HEK293 (cell line): ENCODE measurements at regions not wholly inside any gene's neighbourhood (a gene's known extent, or its start where the extent isn't known, plus 50 kb on each side); places are given as distances from the start of the nearest gene placed in this dataset.

Experiments
- CTCF ChIA-PET: fragments of 350-600 bp; formaldehyde crosslinking; extraction: SDS; loops from one replicate; lab custom pipeline; 2021; ENCODE audit warnings: antibody characterized with exemption; lab: Yijun Ruan, JAX
- POLR2A ChIA-PET: fragments of 300-600 bp; formaldehyde crosslinking; extraction: SDS; loops from one replicate; lab custom pipeline; 2020; ENCODE audit warnings: antibody characterized with exemption, inconsistent platforms; lab: Yijun Ruan, JAX
- H3K27ac ChIP-seq: fragments of 200-500 bp; sonication (Bioruptor generic); 2 replicates; pipeline ENCODE4 v1.5.1; 2014; ENCODE audit warnings: low read depth, low read length, control low read depth, inconsistent platforms; ENCODE audit errors: extremely low read depth
- H3K36me3 ChIP-seq, 2 experiments: fragments of 200-500 bp in 1 of 2; sonication (Bioruptor generic) in 1 of 2; 1 replicate in 1 of 2; 2 replicates in 1 of 2; pipeline ENCODE4 v1.5.1; 2014 to 2017; ENCODE audit warnings: inconsistent platforms in 2 of 2, low read length in 2 of 2; ENCODE audit not compliant: control insufficient read depth in 2 of 2, insufficient read depth in 1 of 2
- H3K4me1 ChIP-seq: fragments of 200-500 bp; sonication (Bioruptor generic); 2 replicates; pipeline ENCODE4 v1.5.1; 2014; ENCODE audit warnings: mild to moderate bottlenecking, low read length, inconsistent platforms; ENCODE audit not compliant: control insufficient read depth, insufficient read depth
- H3K4me3 ChIP-seq: 2 replicates; pipeline ENCODE4 v1.5.1; 2011; ENCODE audit warnings: low read depth, mild to moderate bottlenecking, control low read depth, low read length, moderate library complexity
- H3K9me3 ChIP-seq: fragments of 200-500 bp; sonication (Bioruptor generic); 2 replicates; pipeline ENCODE4 v1.5.1; 2014; ENCODE audit warnings: low read depth, low read length, inconsistent platforms; ENCODE audit not compliant: control insufficient read depth, insufficient read depth
- GLIS2 ChIP-seq: fragments of 450-650 bp; formaldehyde crosslinking; IDR thresholded peaks from 2 replicates; pipeline ENCODE4 v1.5.1; 2016; ENCODE audit warnings: missing biosample characterization, missing genetic modification characterization
- KLF1 ChIP-seq: fragments of 450-650 bp; formaldehyde crosslinking; IDR thresholded peaks from 2 replicates; pipeline ENCODE4 v1.5.1; 2016; ENCODE audit warnings: missing biosample characterization, missing genetic modification characterization
- KLF7 ChIP-seq: fragments of 450-650 bp; formaldehyde crosslinking; IDR thresholded peaks from 2 replicates; pipeline ENCODE4 v1.5.1; 2016; ENCODE audit warnings: missing biosample characterization, missing genetic modification characterization, borderline replicate concordance
- PRDM2 ChIP-seq: fragments of 450-650 bp; formaldehyde crosslinking; IDR thresholded peaks from 2 replicates; pipeline ENCODE4 v1.5.1; 2016; ENCODE audit warnings: missing biosample characterization, missing genetic modification characterization, borderline replicate concordance
- ZBTB20 ChIP-seq: fragments of 450-650 bp; formaldehyde crosslinking; IDR thresholded peaks from 2 replicates; pipeline ENCODE4 v1.5.1; 2016; ENCODE audit warnings: missing biosample characterization, missing genetic modification characterization
- ZBTB48 ChIP-seq: fragments of 450-650 bp; formaldehyde crosslinking; IDR thresholded peaks from 2 replicates; pipeline ENCODE4 v1.5.1; 2016; ENCODE audit warnings: missing biosample characterization, missing genetic modification characterization
- ZNF121 ChIP-seq: fragments of 450-650 bp; formaldehyde crosslinking; IDR thresholded peaks from 2 replicates; pipeline ENCODE4 v1.5.1; 2016; ENCODE audit warnings: missing biosample characterization, missing genetic modification characterization
- ZNF138 ChIP-seq: fragments of 450-650 bp; formaldehyde crosslinking; IDR thresholded peaks from 2 replicates; pipeline ENCODE4 v1.5.1; 2016; ENCODE audit warnings: missing biosample characterization, missing genetic modification characterization, borderline replicate concordance
- ZNF211 ChIP-seq: fragments of 450-650 bp; formaldehyde crosslinking; IDR thresholded peaks from 2 replicates; pipeline ENCODE4 v1.5.1; 2016; ENCODE audit warnings: low read depth, missing biosample characterization, missing genetic modification characterization
- ZNF223 ChIP-seq: fragments of 450-650 bp; formaldehyde crosslinking; IDR thresholded peaks from 2 replicates; pipeline ENCODE4 v1.5.1; 2016; ENCODE audit warnings: missing biosample characterization, missing genetic modification characterization
- ZNF266 ChIP-seq: fragments of 450-650 bp; formaldehyde crosslinking; IDR thresholded peaks from 2 replicates; pipeline ENCODE4 v1.5.1; 2016; ENCODE audit warnings: missing biosample characterization, missing genetic modification characterization, low read depth
- ZNF324 ChIP-seq: fragments of 450-650 bp; formaldehyde crosslinking; IDR thresholded peaks from 2 replicates; pipeline ENCODE4 v1.5.1; 2016; ENCODE audit warnings: missing biosample characterization, missing genetic modification characterization
- ZNF518A ChIP-seq: fragments of 450-650 bp; formaldehyde crosslinking; conservative IDR thresholded peaks from 2 replicates; pipeline ENCODE4 v1.5.1; 2016; ENCODE audit warnings: low read depth, missing biosample characterization, missing genetic modification characterization
- ZNF530 ChIP-seq: fragments of 450-650 bp; formaldehyde crosslinking; IDR thresholded peaks from 2 replicates; pipeline ENCODE4 v1.5.1; 2016; ENCODE audit warnings: low read depth, missing biosample characterization, missing genetic modification characterization
- ZNF548 ChIP-seq: fragments of 450-650 bp; formaldehyde crosslinking; IDR thresholded peaks from 2 replicates; pipeline ENCODE4 v1.5.1; 2016; ENCODE audit warnings: missing biosample characterization, missing genetic modification characterization
- ZNF549 ChIP-seq: fragments of 450-650 bp; IDR thresholded peaks from 2 replicates; pipeline ENCODE4 v1.5.1; 2018; ENCODE audit warnings: missing biosample characterization, missing genetic modification characterization, mild to moderate bottlenecking, inconsistent platforms, moderate library complexity
- ZNF571 ChIP-seq: fragments of 450-650 bp; formaldehyde crosslinking; IDR thresholded peaks from 2 replicates; pipeline ENCODE4 v1.5.0; 2017; ENCODE audit warnings: missing biosample characterization, missing genetic modification characterization
- ZNF843 ChIP-seq: fragments of 450-650 bp; formaldehyde crosslinking; IDR thresholded peaks from 2 replicates; pipeline ENCODE4 v1.5.1; 2016; ENCODE audit warnings: missing biosample characterization, missing genetic modification characterization
- TF ChIP-seq, protein P1 (sequence below): fragments of 450-650 bp; formaldehyde crosslinking; IDR thresholded peaks from 2 replicates; pipeline ENCODE4 v1.5.1; 2016; ENCODE audit warnings: missing biosample characterization, missing genetic modification characterization

GRCh38 chr15:94042180-94042928 is 189.0 kb upstream of the MCTP2 start:
- Histone ChIP-seq H3K27ac (no peak overlapping the region), H3K36me3 (no peaks in the 10 kb centered on the region), H3K4me3 (no peak overlapping the region), H3K9me3 (no peaks in the 10 kb centered on the region), H3K4me1 (no peaks in the 10 kb centered on the region)
- CTCF ChIA-PET = interaction anchor here (0.5 to 1.1 kb wide), 2 partner anchors 78 to 199 kb away, joined by 3 read pairs; no protein-coding TSS in a partner anchor
- POLR2A ChIA-PET = no interaction called here
- TF ChIP-seq ZBTB20 (no peak), ZNF530 (tag by site-specific recombination) (no peak)

DNA sequence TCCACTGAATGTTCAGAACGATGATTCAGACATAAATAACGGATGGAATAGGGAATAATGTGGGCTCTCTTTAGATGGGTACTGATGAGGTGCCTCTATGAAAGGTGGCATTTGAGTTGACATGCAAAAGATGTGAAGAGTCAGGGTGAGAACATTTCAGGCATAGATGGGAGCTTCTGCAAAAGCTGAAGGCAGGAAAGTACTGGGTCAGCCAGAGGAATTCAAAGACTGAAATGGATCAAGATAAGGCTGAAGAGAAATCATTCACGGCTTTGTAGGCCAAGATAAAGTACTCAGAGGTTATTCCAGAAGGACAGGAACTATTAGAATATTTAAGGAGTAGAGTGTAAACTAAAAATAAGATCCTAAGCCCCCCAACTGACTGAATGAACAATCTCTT is 189.6 kb upstream of the MCTP2 start:
- Histone ChIP-seq H3K9me3 (no peaks in the 10 kb centered on the region), H3K4me1 (no peaks in the 10 kb centered on the region), H3K4me3 (no peak overlapping the region), H3K27ac (no peak overlapping the region), H3K36me3 (no peaks in the 10 kb centered on the region)
- ChIA-PET CTCF (interaction anchor here (0.6 to 1.1 kb wide), 2 partner anchors 78 to 346 kb away, joined by 3 read pairs; no protein-coding TSS in a partner anchor), POLR2A (no interaction called here)
- TF ChIP-seq ZNF548 (tag by site-specific recombination) (no peak), ZNF211 (tag by site-specific recombination) (no peak), ZNF843 (tag by site-specific recombination) (no peak), KLF1 (tag by site-specific recombination) (no peak), PRDM2 (tag by site-specific recombination) (no peak), ZNF571 (no peak), ZNF324 (tag by site-specific recombination) (no peak), ZBTB48 (no peak), ZNF266 (tag by site-specific recombination) (no peak), ZNF138 (tag by site-specific recombination) (no peak), ZNF223 (tag by site-specific recombination) (no peak), GLIS2 (tag by site-specific recombination) (no peak), ZNF518A (tag by site-specific recombination) (no peak), ZNF549 (no peak), ZNF121 (tag by site-specific recombination) (no peak), KLF7 (tag by site-specific recombination) (no peak)
- TF ChIP-seq, protein P1, sequence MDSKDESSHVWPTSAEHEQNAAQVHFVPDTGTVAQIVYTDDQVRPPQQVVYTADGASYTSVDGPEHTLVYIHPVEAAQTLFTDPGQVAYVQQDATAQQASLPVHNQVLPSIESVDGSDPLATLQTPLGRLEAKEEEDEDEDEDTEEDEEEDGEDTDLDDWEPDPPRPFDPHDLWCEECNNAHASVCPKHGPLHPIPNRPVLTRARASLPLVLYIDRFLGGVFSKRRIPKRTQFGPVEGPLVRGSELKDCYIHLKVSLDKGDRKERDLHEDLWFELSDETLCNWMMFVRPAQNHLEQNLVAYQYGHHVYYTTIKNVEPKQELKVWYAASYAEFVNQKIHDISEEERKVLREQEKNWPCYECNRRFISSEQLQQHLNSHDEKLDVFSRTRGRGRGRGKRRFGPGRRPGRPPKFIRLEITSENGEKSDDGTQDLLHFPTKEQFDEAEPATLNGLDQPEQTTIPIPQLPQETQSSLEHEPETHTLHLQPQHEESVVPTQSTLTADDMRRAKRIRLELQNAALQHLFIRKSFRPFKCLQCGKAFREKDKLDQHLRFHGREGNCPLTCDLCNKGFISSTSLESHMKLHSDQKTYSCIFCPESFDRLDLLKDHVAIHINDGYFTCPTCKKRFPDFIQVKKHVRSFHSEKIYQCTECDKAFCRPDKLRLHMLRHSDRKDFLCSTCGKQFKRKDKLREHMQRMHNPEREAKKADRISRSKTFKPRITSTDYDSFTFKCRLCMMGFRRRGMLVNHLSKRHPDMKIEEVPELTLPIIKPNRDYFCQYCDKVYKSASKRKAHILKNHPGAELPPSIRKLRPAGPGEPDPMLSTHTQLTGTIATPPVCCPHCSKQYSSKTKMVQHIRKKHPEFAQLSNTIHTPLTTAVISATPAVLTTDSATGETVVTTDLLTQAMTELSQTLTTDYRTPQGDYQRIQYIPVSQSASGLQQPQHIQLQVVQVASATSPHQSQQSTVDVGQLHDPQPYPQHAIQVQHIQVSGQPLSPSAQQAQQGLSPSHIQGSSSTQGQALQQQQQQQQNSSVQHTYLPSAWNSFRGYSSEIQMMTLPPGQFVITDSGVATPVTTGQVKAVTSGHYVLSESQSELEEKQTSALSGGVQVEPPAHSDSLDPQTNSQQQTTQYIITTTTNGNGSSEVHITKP (tag by site-specific recombination) = no peak
